T-helper 17 cell (primary cell): ENCODE measurements at regions not wholly inside any gene's neighbourhood (a gene's known extent, or its start where the extent isn't known, plus 50 kb on each side); places are given as distances from the start of the nearest gene placed in this dataset.
A peak's percentile ranks its signal among the peaks of the same experiment; 100 is the strongest.

Experiments
- ATAC-seq: fragments of 150-1000 bp; cut with Tn5 transposase; 2 replicates; pipeline ENCODE4 v1.10.0; 2021; ENCODE audit warnings: mild to moderate bottlenecking, moderate library complexity
- DNase-seq, 3 donors: peaks; one replicate each; pipeline versions ENCODE4 v3.0.0 to v3.0.0-alpha.2; 2020 to 2021
- H3K9me3 ChIP-seq: one replicate; pipeline ENCODE4 v1.7.0; 2013; ENCODE audit warnings: low read length, mild to moderate bottlenecking; ENCODE audit not compliant: control insufficient read depth, poor library complexity, severe bottlenecking
- H3K27ac Mint-ChIP-seq: one replicate; pipeline ENCODE4 v1.8.0; 2022; ENCODE audit warnings: mild to moderate bottlenecking, moderate library complexity, mixed read lengths
- H3K27me3 Mint-ChIP-seq: one replicate; pipeline ENCODE4 v1.8.0; 2022; ENCODE audit warnings: mixed read lengths
- H3K36me3 Mint-ChIP-seq: one replicate; pipeline ENCODE4 v1.8.0; 2022; ENCODE audit warnings: low read depth, mixed read lengths
- H3K4me1 Mint-ChIP-seq: one replicate; pipeline ENCODE4 v1.8.0; 2022; ENCODE audit warnings: mild to moderate bottlenecking, mixed read lengths
- H3K4me3 Mint-ChIP-seq: one replicate; pipeline ENCODE4 v1.8.0; 2022; ENCODE audit warnings: mild to moderate bottlenecking, moderate library complexity, mixed read lengths

GRCh38 chr4:112751447-112751846 lies 114.5 kb downstream of the LARP7 start:
- Mint-ChIP-seq H3K4me3 (no peak overlapping the region), H3K27me3 (peaks cover 23% of the 10 kb centered on the region), H3K36me3 (peaks cover 3% of the 10 kb centered on the region), H3K27ac (no peak overlapping the region), H3K4me1 (peaks cover 2% of the 10 kb centered on the region)
- DNase-seq, result no peak
- ATAC-seq, result no peak
- no peaks in the 10 kb centered on the region for H3K9me3 ChIP-seq

GRCh38 chr4:112752061-112752460 lies 115.1 kb downstream of the LARP7 start:
- Mint-ChIP-seq H3K36me3 (peaks cover 3% of the 10 kb centered on the region), H3K4me1 (peaks cover 2% of the 10 kb centered on the region), H3K27ac (no peak overlapping the region), H3K27me3 (peaks cover 23% of the 10 kb centered on the region), H3K4me3 (no peak overlapping the region)
- H3K9me3 ChIP-seq, result no peaks in the 10 kb centered on the region
- DNase-seq (no peak), ATAC-seq (no peak)

DNA sequence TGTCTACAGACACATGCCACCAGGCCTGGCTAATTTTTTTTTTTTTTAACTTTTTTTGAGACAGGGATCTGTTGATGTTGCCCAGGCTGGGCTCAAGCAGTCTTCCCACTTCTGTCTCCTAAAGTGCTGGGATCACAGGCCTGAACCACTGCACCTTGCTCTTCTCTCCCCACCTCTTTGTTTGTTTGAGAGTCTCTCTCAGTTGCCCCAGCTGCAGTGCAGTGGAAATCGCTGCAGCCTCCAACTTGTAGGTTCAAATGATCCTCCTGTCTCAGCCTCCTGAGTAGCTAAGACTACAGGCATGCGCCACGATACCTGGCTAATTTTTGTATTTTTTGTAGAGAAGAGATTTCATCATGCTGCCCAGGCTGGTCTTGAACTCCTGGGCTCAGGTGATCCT lies 115.6 kb downstream of the LARP7 start:
- no peak overlapping the region for H3K4me3 Mint-ChIP-seq
- peaks cover 2% of the 10 kb centered on the region for H3K4me1 Mint-ChIP-seq
- DNase-seq (no peak), ATAC-seq (no peak)
- H3K36me3 Mint-ChIP-seq, result peaks cover 3% of the 10 kb centered on the region
- no peak overlapping the region for H3K27ac Mint-ChIP-seq
- H3K9me3 ChIP-seq, result no peaks in the 10 kb centered on the region
- peaks cover 23% of the 10 kb centered on the region for H3K27me3 Mint-ChIP-seq

GRCh38 chr4:112753333-112753732 lies 116.4 kb downstream of the LARP7 start:
- no peaks in the 10 kb centered on the region for H3K9me3 ChIP-seq
- H3K4me3 Mint-ChIP-seq, result no peak overlapping the region
- no peak overlapping the region for H3K27ac Mint-ChIP-seq
- ATAC-seq (no peak), DNase-seq (no peak)
- peaks cover 2% of the 10 kb centered on the region for H3K4me1 Mint-ChIP-seq
- H3K27me3 Mint-ChIP-seq, result peaks cover 23% of the 10 kb centered on the region
- peaks cover 3% of the 10 kb centered on the region for H3K36me3 Mint-ChIP-seq

DNA sequence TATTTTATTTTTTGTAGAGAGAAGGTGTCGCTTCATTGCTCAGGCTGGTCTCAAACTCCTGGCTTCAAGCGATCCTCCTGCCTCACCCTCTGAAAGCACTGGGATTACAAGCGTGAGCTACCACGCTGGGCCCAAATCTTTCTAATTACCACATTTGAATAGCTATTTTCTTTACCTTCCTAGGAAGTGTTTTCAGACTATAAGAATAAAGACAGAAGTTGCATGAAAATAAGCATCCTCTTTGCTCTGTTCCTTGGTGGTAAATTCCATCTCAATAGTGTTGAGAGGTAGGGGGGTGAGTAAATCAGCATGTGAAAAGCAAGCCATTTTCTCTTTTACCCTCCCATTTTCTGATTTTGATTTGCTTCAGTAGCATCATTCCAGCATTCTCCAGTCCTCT lies 122.4 kb downstream of the LARP7 start:
- Mint-ChIP-seq H3K27me3 (peaks cover 8% of the 10 kb centered on the region), H3K4me1 (peaks cover 2% of the 10 kb centered on the region), H3K4me3 (no peak overlapping the region), H3K27ac (no peak overlapping the region), H3K36me3 (no peaks in the 10 kb centered on the region)
- no peaks in the 10 kb centered on the region for H3K9me3 ChIP-seq
- no peak for ATAC-seq
- no peak for DNase-seq

DNA sequence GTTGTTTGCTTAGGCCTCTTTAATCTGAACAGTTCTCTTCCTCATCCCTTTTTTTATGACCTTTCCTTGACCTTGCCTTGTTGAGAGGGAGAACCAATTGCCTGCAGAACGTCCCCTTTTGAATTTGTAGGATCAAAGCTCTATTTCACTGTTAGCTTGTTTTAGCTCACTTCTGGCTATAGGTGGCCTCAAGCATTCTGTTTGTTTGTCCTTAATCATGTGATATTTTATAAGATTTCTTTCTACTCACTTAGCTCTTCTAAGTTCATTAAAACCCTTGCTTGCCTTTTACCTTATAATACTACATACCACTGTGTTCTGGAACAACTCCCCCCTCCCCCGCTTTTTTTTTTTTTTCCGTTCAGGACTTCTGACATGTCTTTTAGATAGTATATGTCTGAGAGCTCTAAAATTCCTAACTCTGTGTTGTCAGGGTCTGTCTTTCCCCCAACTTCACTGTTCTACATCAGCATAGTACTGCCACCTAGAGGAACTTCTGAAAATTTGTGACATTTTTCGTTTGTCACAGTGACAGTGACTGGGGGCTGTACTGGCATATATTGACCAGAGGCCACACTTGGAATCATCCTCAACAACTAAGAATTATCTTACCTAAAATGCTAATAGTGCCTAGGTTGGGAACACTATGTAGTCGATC lies 128.5 kb downstream of the LARP7 start:
- Mint-ChIP-seq H3K36me3 (no peaks in the 10 kb centered on the region), H3K4me3 (no peak overlapping the region), H3K27me3 (peaks cover 15% of the 10 kb centered on the region), H3K4me1 (peaks cover 7% of the 10 kb centered on the region), H3K27ac (peak overlapping the region; percentile 43)
- no peaks in the 10 kb centered on the region for H3K9me3 ChIP-seq
- peak; percentile 39 for ATAC-seq
- no peak for DNase-seq

GRCh38 chr4:112766422-112766821 lies 129.5 kb downstream of the LARP7 start:
- Mint-ChIP-seq H3K27me3 (peaks cover 15% of the 10 kb centered on the region), H3K36me3 (no peaks in the 10 kb centered on the region), H3K27ac (no peak overlapping the region), H3K4me1 (peaks cover 7% of the 10 kb centered on the region), H3K4me3 (no peak overlapping the region)
- no peak for ATAC-seq
- no peaks in the 10 kb centered on the region for H3K9me3 ChIP-seq
- DNase-seq, result no peak

GRCh38 chr4:112767386-112767785 lies 130.4 kb downstream of the LARP7 start:
- H3K9me3 ChIP-seq, result no peaks in the 10 kb centered on the region
- no peak for ATAC-seq
- H3K4me3 Mint-ChIP-seq, result no peak overlapping the region
- no peak for DNase-seq
- H3K4me1 Mint-ChIP-seq, result peaks cover 7% of the 10 kb centered on the region
- H3K27ac Mint-ChIP-seq, result no peak overlapping the region
- H3K36me3 Mint-ChIP-seq, result no peaks in the 10 kb centered on the region
- peaks cover 15% of the 10 kb centered on the region for H3K27me3 Mint-ChIP-seq

GRCh38 chr4:112770114-112770513 lies 133.2 kb downstream of the LARP7 start:
- Mint-ChIP-seq H3K4me3 (no peak overlapping the region), H3K27me3 (peaks cover 15% of the 10 kb centered on the region), H3K27ac (no peak overlapping the region), H3K4me1 (peaks cover 5% of the 10 kb centered on the region), H3K36me3 (no peaks in the 10 kb centered on the region)
- no peak for ATAC-seq
- no peak for DNase-seq
- no peaks in the 10 kb centered on the region for H3K9me3 ChIP-seq

DNA sequence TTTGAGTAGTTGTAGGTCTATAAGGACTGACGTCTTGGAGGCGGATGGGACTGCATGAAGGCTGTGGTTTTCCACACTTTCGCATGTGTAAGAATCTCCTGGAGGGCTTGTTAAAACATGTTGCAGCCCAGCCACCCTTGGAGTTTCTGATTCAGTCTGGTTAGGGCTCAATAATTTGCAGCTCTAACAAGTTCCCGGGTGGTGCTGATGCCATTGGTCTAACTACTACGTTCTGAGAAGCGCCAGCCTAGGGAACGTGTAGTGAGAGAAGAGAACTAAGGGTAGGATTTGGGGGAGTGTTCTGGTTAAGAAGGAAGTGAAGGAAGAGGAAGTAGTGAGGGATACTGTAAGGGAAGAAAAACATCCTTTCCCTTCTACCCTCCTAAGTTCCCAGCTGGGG lies 138.9 kb downstream of the LARP7 start:
- no peaks in the 10 kb centered on the region for H3K36me3 Mint-ChIP-seq
- H3K27ac Mint-ChIP-seq, result no peak overlapping the region
- H3K9me3 ChIP-seq, result no peaks in the 10 kb centered on the region
- DNase-seq (no peak), ATAC-seq (no peak)
- peaks cover 19% of the 10 kb centered on the region for H3K27me3 Mint-ChIP-seq
- no peak overlapping the region for H3K4me3 Mint-ChIP-seq
- H3K4me1 Mint-ChIP-seq, result no peaks in the 10 kb centered on the region

DNA sequence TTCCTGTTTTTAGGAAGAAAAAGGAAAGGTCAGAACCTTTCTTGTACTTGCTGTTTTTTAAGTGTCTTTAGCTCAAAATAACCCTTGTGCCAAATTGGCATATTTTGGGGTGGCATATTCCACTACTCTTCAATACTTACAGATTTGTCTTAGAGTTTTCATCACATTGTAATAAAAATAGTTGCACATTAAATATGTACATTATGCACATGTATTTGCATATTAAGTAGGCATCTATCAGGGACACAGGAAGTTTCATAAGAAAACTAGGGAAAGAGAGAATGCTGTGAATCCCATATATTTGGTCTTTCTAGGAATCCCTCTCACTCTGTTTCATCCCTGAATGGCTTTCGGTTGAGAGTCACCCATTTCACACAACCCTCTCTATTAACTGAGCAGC lies 139.6 kb downstream of the LARP7 start:
- no peaks in the 10 kb centered on the region for H3K36me3 Mint-ChIP-seq
- ATAC-seq (no peak), DNase-seq (no peak)
- H3K4me3 Mint-ChIP-seq, result no peak overlapping the region
- H3K9me3 ChIP-seq, result no peaks in the 10 kb centered on the region
- no peaks in the 10 kb centered on the region for H3K4me1 Mint-ChIP-seq
- H3K27me3 Mint-ChIP-seq, result peaks cover 19% of the 10 kb centered on the region
- H3K27ac Mint-ChIP-seq, result no peak overlapping the region

DNA sequence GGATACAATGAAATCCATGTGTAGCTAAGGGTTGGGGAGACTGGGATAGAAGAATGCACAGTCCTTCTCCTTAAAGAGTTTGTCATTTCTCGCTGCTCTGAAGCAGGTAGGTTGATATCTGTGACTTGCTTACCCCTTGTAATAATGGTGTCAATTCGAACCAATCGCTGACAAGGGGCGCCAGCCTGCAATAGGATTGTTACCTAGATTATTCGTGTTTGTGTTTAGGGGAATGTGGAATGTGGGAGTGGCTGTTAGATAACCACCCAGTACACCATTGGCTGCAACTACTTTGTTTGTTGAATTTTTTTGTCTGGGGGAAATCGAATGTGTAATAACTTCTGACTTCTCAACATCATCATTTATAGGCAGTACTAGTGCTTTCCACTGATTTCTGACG lies 141.6 kb downstream of the LARP7 start:
- DNase-seq (no peak), ATAC-seq (no peak)
- Mint-ChIP-seq H3K4me3 (no peak overlapping the region), H3K4me1 (no peaks in the 10 kb centered on the region), H3K36me3 (no peaks in the 10 kb centered on the region), H3K27me3 (peaks cover 19% of the 10 kb centered on the region), H3K27ac (no peak overlapping the region)
- H3K9me3 ChIP-seq, result no peaks in the 10 kb centered on the region

- H3K36me3 Mint-ChIP-seq, result no peaks in the 10 kb centered on the region
- no peaks in the 10 kb centered on the region for H3K4me1 Mint-ChIP-seq
- H3K9me3 ChIP-seq, result no peaks in the 10 kb centered on the region
- no peak overlapping the region for H3K4me3 Mint-ChIP-seq
- H3K27me3 Mint-ChIP-seq, result peaks cover 16% of the 10 kb centered on the region
- ATAC-seq, result no peak
- no peak overlapping the region for H3K27ac Mint-ChIP-seq
- DNase-seq, result no peak
These were observed 156.1 kb downstream of the LARP7 start for GRCh38 chr4:112793033-112793432.

GRCh38 chr4:112800001-112800400 lies 163.1 kb downstream of the LARP7 start:
- DNase-seq (no peak), ATAC-seq (no peak)
- no peak overlapping the region for H3K27ac Mint-ChIP-seq
- H3K4me1 Mint-ChIP-seq, result no peaks in the 10 kb centered on the region
- H3K36me3 Mint-ChIP-seq, result no peaks in the 10 kb centered on the region
- no peaks in the 10 kb centered on the region for H3K9me3 ChIP-seq
- H3K27me3 Mint-ChIP-seq, result peaks cover 29% of the 10 kb centered on the region
- H3K4me3 Mint-ChIP-seq, result no peak overlapping the region
